Transverse colon (tissue), 4 donors: ENCODE measurements at regions not wholly inside any gene's neighbourhood (a gene's known extent, or its start where the extent isn't known, plus 50 kb on each side); places are given as distances from the start of the nearest gene placed in this dataset.

ENCODE experiments used
- EP300 ChIP-seq: sonication (generic); formaldehyde crosslinking; IDR thresholded peaks from one replicate; pipeline ENCODE4 v1.6.1; 2017; ENCODE audit warnings: antibody characterized with exemption, low read depth
- POLR2A ChIP-seq: fragments of 450-650 bp; IDR thresholded peaks from one replicate; pipeline ENCODE4 v1.6.1; 2016; ENCODE audit warnings: antibody characterized with exemption, mild to moderate bottlenecking, moderate library complexity
- POLR2AphosphoS5 ChIP-seq, 3 donors: sonication (generic); formaldehyde crosslinking; IDR thresholded peaks; one replicate each; pipeline ENCODE4 v1.6.1; 2016; ENCODE audit warnings: antibody characterized with exemption in 3 of 3
- TF ChIP-seq, protein P1 (sequence below), 5 experiments: fragments of 200-600 bp in 3 of 5; fragments of 450-650 bp in 2 of 5; sonication (generic) in 3 of 5; IDR thresholded peaks; 1 replicate in 2 of 5; 2 replicates in 3 of 5; pipeline ENCODE4 v1.5.1; 2016 to 2017; ENCODE audit warnings: antibody characterized with exemption in 5 of 5, inconsistent platforms in 3 of 5, mild to moderate bottlenecking in 2 of 5, moderate library complexity in 1 of 5

DNA sequence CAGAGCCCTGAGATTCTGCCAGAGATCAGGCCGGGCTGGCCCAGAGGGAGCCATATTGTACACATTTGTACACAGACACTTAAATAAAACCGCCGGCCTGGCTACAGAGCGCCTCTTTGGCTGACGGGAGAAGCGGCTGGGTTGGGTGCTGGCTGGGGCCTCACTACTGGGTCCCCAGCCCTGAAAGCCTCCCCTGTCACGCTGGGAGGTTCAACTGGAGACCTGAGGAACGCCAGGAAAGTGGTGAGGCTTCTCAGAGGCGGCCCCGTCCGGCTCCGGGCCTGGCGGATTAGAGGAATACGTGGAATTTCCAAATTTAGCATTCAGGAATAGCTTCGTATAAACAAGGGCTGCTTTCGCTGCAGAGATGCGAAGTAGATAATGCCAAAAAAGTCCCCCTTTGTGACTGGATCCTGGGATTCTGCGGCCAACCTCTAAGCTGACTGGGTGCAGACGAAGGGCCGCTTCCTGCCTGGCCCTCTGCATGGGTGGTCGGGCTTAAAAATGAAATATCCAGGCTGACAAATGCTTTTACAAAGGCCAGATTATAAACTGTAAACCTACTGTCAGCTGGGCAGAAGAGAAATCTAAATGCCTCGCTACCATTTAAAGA, 252.4 kb downstream of the IRF8 start:
- TF ChIP-seq, protein P1, sequence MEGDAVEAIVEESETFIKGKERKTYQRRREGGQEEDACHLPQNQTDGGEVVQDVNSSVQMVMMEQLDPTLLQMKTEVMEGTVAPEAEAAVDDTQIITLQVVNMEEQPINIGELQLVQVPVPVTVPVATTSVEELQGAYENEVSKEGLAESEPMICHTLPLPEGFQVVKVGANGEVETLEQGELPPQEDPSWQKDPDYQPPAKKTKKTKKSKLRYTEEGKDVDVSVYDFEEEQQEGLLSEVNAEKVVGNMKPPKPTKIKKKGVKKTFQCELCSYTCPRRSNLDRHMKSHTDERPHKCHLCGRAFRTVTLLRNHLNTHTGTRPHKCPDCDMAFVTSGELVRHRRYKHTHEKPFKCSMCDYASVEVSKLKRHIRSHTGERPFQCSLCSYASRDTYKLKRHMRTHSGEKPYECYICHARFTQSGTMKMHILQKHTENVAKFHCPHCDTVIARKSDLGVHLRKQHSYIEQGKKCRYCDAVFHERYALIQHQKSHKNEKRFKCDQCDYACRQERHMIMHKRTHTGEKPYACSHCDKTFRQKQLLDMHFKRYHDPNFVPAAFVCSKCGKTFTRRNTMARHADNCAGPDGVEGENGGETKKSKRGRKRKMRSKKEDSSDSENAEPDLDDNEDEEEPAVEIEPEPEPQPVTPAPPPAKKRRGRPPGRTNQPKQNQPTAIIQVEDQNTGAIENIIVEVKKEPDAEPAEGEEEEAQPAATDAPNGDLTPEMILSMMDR (IDR thresholded peaks at IDR 0.05) = no peak
- TF ChIP-seq POLR2A (no peak), EP300 (no peak), POLR2AphosphoS5 (IDR thresholded peaks at IDR 0.05) (peak in 2 of 3 donors; percentile 8 to 47)
